ENCODE measurements at regions not wholly inside any gene's neighbourhood (a gene's known extent, or its start where the extent isn't known, plus 50 kb on each side); places are given as distances from the start of the nearest gene placed in this dataset.

DNA sequence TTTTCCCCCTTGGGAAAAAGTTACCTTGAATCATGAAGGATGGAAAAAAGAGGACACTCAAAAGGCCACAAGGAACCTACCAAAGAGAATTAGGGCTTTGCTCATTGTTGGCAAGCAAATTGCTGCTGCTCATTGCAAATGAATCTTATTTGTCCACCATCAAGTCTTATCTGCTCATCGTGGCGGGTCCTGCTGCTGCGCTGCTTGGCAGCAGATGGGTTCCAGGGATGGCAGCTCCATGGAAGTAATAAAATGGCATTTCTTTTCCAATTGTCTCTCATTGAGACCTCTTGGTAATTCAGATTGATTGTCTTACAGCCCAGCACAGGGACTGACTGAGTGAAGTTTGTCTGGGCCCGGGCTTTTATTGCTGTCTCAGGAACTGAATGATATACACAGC is 118.7 kb downstream of the MRM1 start:
- ATAC-seq (ENCODE audit: low FRiP score) (no peak), DNase-seq (ENCODE audit: low spot score) (no peak)
- TF ChIP-seq, protein P1, sequence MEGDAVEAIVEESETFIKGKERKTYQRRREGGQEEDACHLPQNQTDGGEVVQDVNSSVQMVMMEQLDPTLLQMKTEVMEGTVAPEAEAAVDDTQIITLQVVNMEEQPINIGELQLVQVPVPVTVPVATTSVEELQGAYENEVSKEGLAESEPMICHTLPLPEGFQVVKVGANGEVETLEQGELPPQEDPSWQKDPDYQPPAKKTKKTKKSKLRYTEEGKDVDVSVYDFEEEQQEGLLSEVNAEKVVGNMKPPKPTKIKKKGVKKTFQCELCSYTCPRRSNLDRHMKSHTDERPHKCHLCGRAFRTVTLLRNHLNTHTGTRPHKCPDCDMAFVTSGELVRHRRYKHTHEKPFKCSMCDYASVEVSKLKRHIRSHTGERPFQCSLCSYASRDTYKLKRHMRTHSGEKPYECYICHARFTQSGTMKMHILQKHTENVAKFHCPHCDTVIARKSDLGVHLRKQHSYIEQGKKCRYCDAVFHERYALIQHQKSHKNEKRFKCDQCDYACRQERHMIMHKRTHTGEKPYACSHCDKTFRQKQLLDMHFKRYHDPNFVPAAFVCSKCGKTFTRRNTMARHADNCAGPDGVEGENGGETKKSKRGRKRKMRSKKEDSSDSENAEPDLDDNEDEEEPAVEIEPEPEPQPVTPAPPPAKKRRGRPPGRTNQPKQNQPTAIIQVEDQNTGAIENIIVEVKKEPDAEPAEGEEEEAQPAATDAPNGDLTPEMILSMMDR (IDR thresholded peaks at IDR 0.05): no peak

DNA sequence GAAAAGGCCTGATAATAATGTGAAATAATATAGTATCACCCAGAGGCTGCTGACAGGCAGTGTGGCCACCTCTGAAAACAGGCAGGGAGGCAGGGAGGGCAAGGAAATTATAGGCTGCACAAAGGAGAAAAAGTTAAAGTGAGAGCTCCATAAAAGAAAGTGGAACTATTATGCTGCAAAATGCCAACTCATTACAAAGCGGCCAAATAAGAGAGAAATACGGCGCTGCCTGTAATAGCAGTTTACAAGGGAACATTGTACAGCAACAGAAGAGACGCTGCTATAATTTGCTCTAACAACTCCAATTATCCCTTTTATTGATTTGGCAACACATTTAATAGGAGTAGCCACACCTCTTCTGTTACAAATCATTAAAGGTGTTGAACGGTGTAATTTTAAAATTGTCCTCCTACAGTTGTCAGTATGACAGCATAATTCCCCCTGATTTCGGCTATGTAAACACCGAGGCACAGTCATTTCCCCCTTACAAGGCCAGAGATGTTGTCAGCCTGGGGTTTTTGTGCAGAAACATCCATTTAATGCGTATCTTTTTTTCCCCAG is 120.3 kb downstream of the MRM1 start:
- TF ChIP-seq, protein P1 (IDR thresholded peaks at IDR 0.05): no peak
- ATAC-seq (ENCODE audit: low FRiP score) (no peak), DNase-seq (ENCODE audit: low spot score) (no peak)

GRCh38 chr17:36722121-36722902 is 120.9 kb downstream of the MRM1 start:
- ATAC-seq (ENCODE audit: low FRiP score): peak; percentile 51
- no peak for DNase-seq (ENCODE audit: low spot score)
- TF ChIP-seq, protein P1 (IDR thresholded peaks at IDR 0.05): no peak

GRCh38 chr17:36722903-36723263 is 121.5 kb downstream of the MRM1 start:
- DNase-seq (ENCODE audit: low spot score) (no peak), ATAC-seq (ENCODE audit: low FRiP score) (no peak)
- TF ChIP-seq, protein P1 (IDR thresholded peaks at IDR 0.05): no peak

GRCh38 chr17:36723459-36724025 is 122.2 kb downstream of the MRM1 start:
- ATAC-seq (ENCODE audit: low FRiP score) (no peak), DNase-seq (ENCODE audit: low spot score) (no peak)
- TF ChIP-seq, protein P1 (IDR thresholded peaks at IDR 0.05): no peak

- DNase-seq (ENCODE audit: low spot score): no peak
- TF ChIP-seq, protein P1 (IDR thresholded peaks at IDR 0.05): no peak
- no peak for ATAC-seq (ENCODE audit: low FRiP score)
These were observed 124.8 kb downstream of the MRM1 start for GRCh38 chr17:36726199-36726598.

DNA sequence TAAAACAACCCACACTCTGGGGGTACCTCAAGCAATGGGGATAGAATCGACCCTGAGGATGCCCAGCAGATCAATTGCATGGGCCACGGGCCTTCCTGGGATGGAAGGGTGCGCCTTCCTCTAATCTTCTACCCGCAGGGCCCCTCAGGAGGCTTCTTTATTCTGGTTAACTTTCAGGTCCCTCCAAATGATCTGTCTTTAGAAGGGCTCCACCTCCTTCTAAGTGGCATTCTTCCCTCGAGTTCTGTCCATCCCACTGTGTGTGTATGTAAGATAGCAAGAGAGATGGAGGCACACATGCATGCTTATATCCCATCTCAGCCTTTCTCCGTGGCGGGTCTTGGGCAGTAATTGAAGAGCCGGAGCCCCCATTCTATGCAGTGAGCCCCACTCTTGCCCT is 125.7 kb downstream of the MRM1 start:
- TF ChIP-seq, protein P1 (IDR thresholded peaks at IDR 0.05): no peak
- DNase-seq (ENCODE audit: low spot score) (no peak), ATAC-seq (ENCODE audit: low FRiP score) (no peak)
